Lung (tissue), 11 donors: ENCODE measurements at regions not wholly inside any gene's neighbourhood (a gene's known extent, or its start where the extent isn't known, plus 50 kb on each side); places are given as distances from the start of the nearest gene placed in this dataset.

Experiments used
- ATAC-seq: fragments of 200-7000 bp; cut with Tn5 transposase; one replicate; pipeline ENCODE4 v1.9.1; 2020; ENCODE audit warnings: moderate number of reproducible peaks; ENCODE audit not compliant: insufficient read depth, low FRiP score
- DNase-seq, 3 donors: peaks; one replicate each; pipeline ENCODE4 v3.0.0-alpha.2; 2013 to 2017
- H3K27ac ChIP-seq, 2 donors: one replicate each; pipeline ENCODE4 v1.5.1; 2013; ENCODE audit warnings: mild to moderate bottlenecking in 2 of 2, moderate library complexity in 2 of 2, control low read depth in 1 of 2, inconsistent platforms in 1 of 2, low read depth in 1 of 2, low read length in 1 of 2
- H3K27me3 ChIP-seq, 3 donors: one replicate each; pipeline ENCODE4 v1.5.1; 2013; ENCODE audit warnings: low read length in 2 of 3; ENCODE audit not compliant: control insufficient read depth in 3 of 3, insufficient read depth in 3 of 3
- H3K36me3 ChIP-seq, 4 donors: one replicate each; pipeline ENCODE4 v1.5.1; 2013; ENCODE audit warnings: low read length in 4 of 4, mild to moderate bottlenecking in 1 of 4, moderate library complexity in 1 of 4; ENCODE audit not compliant: control insufficient read depth in 4 of 4, insufficient read depth in 4 of 4
- H3K4me1 ChIP-seq, 5 donors: one replicate each; pipeline ENCODE4 v1.5.1; 2013; ENCODE audit warnings: low read length in 5 of 5, mild to moderate bottlenecking in 2 of 5, moderate library complexity in 1 of 5; ENCODE audit not compliant: control insufficient read depth in 5 of 5, insufficient read depth in 5 of 5
- H3K4me3 ChIP-seq: one replicate; pipeline ENCODE4 v1.5.1; 2013; ENCODE audit warnings: mild to moderate bottlenecking, control low read depth, moderate library complexity
- H3K9ac ChIP-seq, 2 donors: one replicate each; pipeline ENCODE4 v1.5.1; 2013; ENCODE audit warnings: low read length in 2 of 2, control low read depth in 1 of 2; ENCODE audit not compliant: insufficient read depth in 1 of 2
- H3K9me3 ChIP-seq, 4 donors: one replicate each; pipeline ENCODE4 v1.5.1; 2013; ENCODE audit warnings: low read length in 3 of 4, mild to moderate bottlenecking in 1 of 4, moderate library complexity in 1 of 4; ENCODE audit not compliant: control insufficient read depth in 4 of 4, insufficient read depth in 3 of 4
- WGBS, 2 donors: extraction: QIAGEN DNeasy Blood & Tissue Kit; methylation state at CpG; one replicate each; pipeline ENCODE4 v1.1.7; 2013; 5-methylcytosine and 5-hydroxymethylcytosine counted together
- TF ChIP-seq, protein P1 (sequence below): IDR thresholded peaks from 2 replicates; pipeline ENCODE4 v1.5.1; 2012; ENCODE audit warnings: mild to moderate bottlenecking; ENCODE audit errors: control extremely low read depth, extremely low read depth
- donor health status: control.
- donor health status: control.
- donor health status: Bipolar disorder and iron deficiency.
- donor health status: healthy.
- donor health status: DM: yes; HTN: yes; CAD: no.

DNA sequence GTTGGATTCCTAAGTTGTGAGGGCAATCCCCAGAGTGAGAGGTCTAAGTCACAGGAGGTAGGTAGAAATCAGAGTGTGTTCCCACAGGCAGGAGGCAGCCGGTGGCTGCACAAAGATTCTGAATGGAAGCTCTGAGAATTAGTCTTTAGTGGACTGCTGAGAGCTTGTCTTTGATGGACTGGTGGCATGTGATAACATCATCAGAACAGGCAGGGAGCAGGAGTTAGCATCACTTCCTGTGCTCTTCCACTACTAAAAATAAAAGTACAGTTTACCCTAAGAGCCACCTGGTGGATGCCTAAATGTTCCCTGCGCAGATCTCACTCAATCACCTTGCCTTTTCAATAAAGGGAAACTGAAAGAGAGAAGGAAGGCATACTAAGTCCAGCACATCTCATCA is 294.6 kb upstream of the POU3F2 start:
- WGBS, 2 donors = 71 to 88% methylated on average over 2 of the region's 2 CpGs
- DNase-seq = no peak
- Histone ChIP-seq H3K27me3 (no peaks in the 10 kb centered on the region), H3K36me3 (no peaks in the 10 kb centered on the region), H3K4me1 (no peaks in the 10 kb centered on the region), H3K9ac (no peak overlapping the region), H3K9me3 (no peaks in the 10 kb centered on the region), H3K27ac (no peak overlapping the region), H3K4me3 (no peak overlapping the region)
- TF ChIP-seq, protein P1, sequence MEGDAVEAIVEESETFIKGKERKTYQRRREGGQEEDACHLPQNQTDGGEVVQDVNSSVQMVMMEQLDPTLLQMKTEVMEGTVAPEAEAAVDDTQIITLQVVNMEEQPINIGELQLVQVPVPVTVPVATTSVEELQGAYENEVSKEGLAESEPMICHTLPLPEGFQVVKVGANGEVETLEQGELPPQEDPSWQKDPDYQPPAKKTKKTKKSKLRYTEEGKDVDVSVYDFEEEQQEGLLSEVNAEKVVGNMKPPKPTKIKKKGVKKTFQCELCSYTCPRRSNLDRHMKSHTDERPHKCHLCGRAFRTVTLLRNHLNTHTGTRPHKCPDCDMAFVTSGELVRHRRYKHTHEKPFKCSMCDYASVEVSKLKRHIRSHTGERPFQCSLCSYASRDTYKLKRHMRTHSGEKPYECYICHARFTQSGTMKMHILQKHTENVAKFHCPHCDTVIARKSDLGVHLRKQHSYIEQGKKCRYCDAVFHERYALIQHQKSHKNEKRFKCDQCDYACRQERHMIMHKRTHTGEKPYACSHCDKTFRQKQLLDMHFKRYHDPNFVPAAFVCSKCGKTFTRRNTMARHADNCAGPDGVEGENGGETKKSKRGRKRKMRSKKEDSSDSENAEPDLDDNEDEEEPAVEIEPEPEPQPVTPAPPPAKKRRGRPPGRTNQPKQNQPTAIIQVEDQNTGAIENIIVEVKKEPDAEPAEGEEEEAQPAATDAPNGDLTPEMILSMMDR = no peak
- ATAC-seq = no peak

DNA sequence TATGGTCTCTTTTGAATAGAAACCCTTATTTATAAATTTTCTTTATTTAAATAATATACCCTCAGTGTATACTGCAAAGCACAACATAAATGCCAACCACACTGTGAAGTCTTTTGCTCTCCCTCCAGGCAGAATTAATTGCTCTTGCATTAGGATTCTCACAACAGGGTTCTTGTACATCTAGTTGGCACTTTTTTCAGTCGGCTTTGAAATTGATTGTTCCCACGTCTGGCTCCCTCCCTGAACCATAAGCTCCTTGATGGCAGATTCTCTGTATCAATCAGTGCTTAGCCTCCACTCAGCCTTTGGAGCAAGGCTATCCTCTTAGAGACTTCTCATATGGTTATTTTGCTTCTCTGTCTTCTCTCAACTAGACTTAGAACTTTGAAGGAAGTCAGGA is 288.0 kb upstream of the POU3F2 start:
- H3K27ac ChIP-seq = no peak overlapping the region
- no peaks in the 10 kb centered on the region for H3K4me1 ChIP-seq
- H3K4me3 ChIP-seq = no peak overlapping the region
- ATAC-seq = no peak
- TF ChIP-seq, protein P1 = no peak
- H3K36me3 ChIP-seq = no peaks in the 10 kb centered on the region
- WGBS, 2 donors = 70 to 84% methylated on average over 2 of the region's 2 CpGs
- H3K27me3 ChIP-seq = no peaks in the 10 kb centered on the region
- no peak overlapping the region for H3K9ac ChIP-seq
- no peaks in the 10 kb centered on the region for H3K9me3 ChIP-seq
- DNase-seq = no peak

DNA sequence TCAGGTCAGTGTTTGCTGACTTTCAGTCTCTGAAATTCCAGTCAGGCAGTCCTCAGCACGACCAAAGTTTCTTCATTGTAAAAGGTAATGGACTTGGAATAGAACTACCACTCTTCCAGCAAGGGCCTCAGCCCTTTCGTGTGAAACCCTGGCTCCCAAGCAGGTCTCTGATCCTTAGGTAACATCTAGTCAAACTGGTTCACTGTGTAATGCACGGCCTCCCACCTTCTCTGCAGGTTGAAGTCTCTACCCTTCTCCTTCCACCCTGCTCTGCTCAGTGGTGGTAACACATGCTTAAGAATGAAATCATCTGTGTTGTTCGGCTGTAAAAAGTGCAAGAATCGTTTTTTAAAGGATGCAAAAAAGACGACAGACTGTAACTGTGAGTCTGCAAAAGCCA is 287.2 kb upstream of the POU3F2 start:
- no peak for ATAC-seq
- Histone ChIP-seq H3K9ac (no peak overlapping the region), H3K27me3 (no peaks in the 10 kb centered on the region), H3K4me1 (no peaks in the 10 kb centered on the region), H3K36me3 (no peaks in the 10 kb centered on the region), H3K27ac (no peak overlapping the region), H3K9me3 (no peaks in the 10 kb centered on the region), H3K4me3 (no peak overlapping the region)
- WGBS, 2 donors = 69 to 76% methylated on average over 6 of the region's 6 CpGs
- no peak for DNase-seq
- TF ChIP-seq, protein P1 = no peak

DNA sequence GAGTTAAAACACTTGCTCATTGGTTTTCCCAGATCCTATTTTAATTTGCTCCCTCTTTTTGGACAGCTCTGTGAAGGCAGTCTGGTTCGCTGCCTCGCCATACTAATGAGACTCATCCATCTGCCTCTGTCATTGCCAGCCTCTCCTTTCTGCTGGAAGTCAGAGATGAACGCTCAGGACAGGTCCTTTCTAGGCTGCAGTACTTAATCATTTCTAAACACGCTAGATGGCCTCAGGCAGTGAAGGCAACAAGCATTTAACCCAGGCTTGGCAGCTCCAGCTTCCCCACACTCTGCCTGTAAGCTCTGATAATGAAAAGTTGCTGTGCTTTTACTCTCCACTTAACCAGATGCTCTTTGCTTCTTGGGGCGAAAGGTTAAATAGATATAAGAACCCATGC is 286.7 kb upstream of the POU3F2 start:
- H3K36me3 ChIP-seq = no peaks in the 10 kb centered on the region
- DNase-seq = no peak
- H3K27ac ChIP-seq = no peak overlapping the region
- no peaks in the 10 kb centered on the region for H3K27me3 ChIP-seq
- H3K4me1 ChIP-seq = no peaks in the 10 kb centered on the region
- WGBS, 2 donors = 63 to 73% methylated on average over 5 of the region's 5 CpGs
- no peak overlapping the region for H3K4me3 ChIP-seq
- TF ChIP-seq, protein P1 = no peak
- no peak overlapping the region for H3K9ac ChIP-seq
- no peaks in the 10 kb centered on the region for H3K9me3 ChIP-seq
- ATAC-seq = no peak
